Neural progenitor cell (in vitro differentiated cells): ENCODE measurements at regions not wholly inside any gene's neighbourhood (a gene's known extent, or its start where the extent isn't known, plus 50 kb on each side); places are given as distances from the start of the nearest gene placed in this dataset.

ENCODE experiments used
- CTCF ChIP-seq: fragments of 200-600 bp; sonication (generic); IDR thresholded peaks from 2 replicates; pipeline ENCODE4 v1.5.1; 2017; ENCODE audit warnings: antibody characterized with exemption, mild to moderate bottlenecking
- EZH2 ChIP-seq: fragments of 200-600 bp; sonication (generic); IDR thresholded peaks from 2 replicates; pipeline ENCODE4 v1.6.1; 2017; ENCODE audit warnings: antibody characterized with exemption, mild to moderate bottlenecking, moderate library complexity
- EZH2phosphoT487 ChIP-seq: fragments of 200-600 bp; sonication (generic); IDR thresholded peaks from 2 replicates; pipeline ENCODE4 v1.6.1; 2017; ENCODE audit warnings: antibody characterized with exemption

DNA sequence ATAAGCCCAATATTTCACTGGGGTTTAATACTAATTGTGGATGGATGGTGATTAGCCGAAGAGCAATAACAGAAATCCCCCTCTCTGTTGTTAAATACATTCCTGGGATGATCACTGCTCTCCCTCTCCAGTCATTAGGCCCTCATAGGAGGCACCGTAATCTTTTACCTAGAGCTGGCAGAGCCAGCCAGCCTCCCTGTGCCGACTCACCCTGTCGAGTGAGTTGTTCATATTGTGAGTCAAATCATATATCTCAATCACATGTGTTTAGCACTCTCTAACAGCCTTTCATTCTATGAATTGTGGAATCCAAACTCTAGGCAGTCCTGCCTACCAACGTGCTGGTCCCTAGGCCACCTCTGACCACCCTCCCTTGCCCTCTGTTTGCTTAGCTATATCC, 771.0 kb downstream of the IRX1 start:
- TF ChIP-seq CTCF (no peak), EZH2phosphoT487 (no peak), EZH2 (no peak)
